ENCODE measurements at regions not wholly inside any gene's neighbourhood (a gene's known extent, or its start where the extent isn't known, plus 50 kb on each side); places are given as distances from the start of the nearest gene placed in this dataset.

DNA sequence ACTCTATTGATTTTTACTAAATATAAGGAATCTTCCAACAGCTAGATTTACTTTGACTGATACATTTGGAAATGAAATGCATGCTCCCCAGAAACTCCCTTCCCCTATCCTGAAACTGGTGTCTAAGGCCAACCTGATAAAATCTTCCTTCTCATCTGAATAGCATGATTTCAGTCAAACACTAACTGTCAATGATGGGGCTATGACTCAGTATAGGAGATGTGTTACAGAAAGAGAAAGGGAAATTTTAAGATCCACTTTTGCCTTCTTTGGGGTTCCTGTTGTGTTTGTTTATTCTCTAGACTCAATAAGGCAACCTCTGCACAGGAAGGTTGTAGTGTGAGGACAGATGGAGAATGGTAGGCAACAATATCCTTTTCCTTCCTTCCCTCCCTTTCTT, 160.7 kb downstream of the MOSPD2 start:
- Histone ChIP-seq H3K27ac (ENCODE audit: low read depth, low read length) (no peak overlapping the region), H2AFZ (ENCODE audit: low read depth, low read length, severe bottlenecking) (no peak overlapping the region), H3K9me2 (replicated peaks; ENCODE audit: insufficient read depth, low read length) (no peaks in the 10 kb centered on the region), H3K4me3 (ENCODE audit: insufficient read depth, low read length, poor library complexity, severe bottlenecking) (no peak overlapping the region), H3K9me3 (ENCODE audit: insufficient read depth, low read length) (no peaks in the 10 kb centered on the region), H3K36me3 (ENCODE audit: low read length) (no peaks in the 10 kb centered on the region), H3K27me3 (ENCODE audit: low read length) (no peaks in the 10 kb centered on the region), H3K9ac (ENCODE audit: low read length) (no peak overlapping the region), H3K4me2 (ENCODE audit: low read depth, low read length, poor library complexity, severe bottlenecking) (no peak overlapping the region), H3K79me2 (ENCODE audit: insufficient read depth, low read length) (no peaks in the 10 kb centered on the region), H3F3A (ENCODE audit: insufficient read depth) (no peaks in the 10 kb centered on the region), H4K20me1 (ENCODE audit: low read depth, low read length) (no peaks in the 10 kb centered on the region)
- no peak for TF ChIP-seq EZH2phosphoT487 (conservative IDR thresholded peaks at IDR 0.05; ENCODE audit: low read length)
- TF ChIP-seq, protein P1, sequence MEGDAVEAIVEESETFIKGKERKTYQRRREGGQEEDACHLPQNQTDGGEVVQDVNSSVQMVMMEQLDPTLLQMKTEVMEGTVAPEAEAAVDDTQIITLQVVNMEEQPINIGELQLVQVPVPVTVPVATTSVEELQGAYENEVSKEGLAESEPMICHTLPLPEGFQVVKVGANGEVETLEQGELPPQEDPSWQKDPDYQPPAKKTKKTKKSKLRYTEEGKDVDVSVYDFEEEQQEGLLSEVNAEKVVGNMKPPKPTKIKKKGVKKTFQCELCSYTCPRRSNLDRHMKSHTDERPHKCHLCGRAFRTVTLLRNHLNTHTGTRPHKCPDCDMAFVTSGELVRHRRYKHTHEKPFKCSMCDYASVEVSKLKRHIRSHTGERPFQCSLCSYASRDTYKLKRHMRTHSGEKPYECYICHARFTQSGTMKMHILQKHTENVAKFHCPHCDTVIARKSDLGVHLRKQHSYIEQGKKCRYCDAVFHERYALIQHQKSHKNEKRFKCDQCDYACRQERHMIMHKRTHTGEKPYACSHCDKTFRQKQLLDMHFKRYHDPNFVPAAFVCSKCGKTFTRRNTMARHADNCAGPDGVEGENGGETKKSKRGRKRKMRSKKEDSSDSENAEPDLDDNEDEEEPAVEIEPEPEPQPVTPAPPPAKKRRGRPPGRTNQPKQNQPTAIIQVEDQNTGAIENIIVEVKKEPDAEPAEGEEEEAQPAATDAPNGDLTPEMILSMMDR (IDR thresholded peaks at IDR 0.05; ENCODE audit: insufficient read depth, low read length, poor library complexity, severe bottlenecking), result no peak

DNA sequence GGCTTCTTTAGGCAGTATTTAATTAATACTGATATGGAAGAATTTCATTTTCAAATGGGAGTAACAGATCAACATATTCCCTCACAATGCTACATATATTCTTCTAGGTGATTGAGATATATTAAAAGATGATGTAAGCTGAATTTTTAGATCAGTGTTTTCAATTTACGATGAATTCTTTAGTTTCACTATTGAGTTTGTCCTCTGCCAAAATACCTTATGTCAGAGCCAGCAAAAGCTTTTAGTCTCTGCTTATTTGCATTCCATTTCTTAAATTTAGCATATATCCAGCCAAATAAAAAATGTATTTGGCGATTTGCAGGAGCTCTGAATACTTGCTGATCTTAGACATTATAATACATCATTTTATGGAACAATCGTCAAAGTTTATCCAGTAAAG, 144.3 kb downstream of the MOSPD2 start:
- Histone ChIP-seq H4K20me1 (ENCODE audit: low read depth, low read length) (no peaks in the 10 kb centered on the region), H3K36me3 (ENCODE audit: low read length) (no peaks in the 10 kb centered on the region), H3K9ac (ENCODE audit: low read length) (no peak overlapping the region), H3K9me3 (ENCODE audit: insufficient read depth, low read length) (no peaks in the 10 kb centered on the region), H3K27ac (ENCODE audit: low read depth, low read length) (no peak overlapping the region), H3K27me3 (ENCODE audit: low read length) (no peaks in the 10 kb centered on the region), H3K9me2 (replicated peaks; ENCODE audit: insufficient read depth, low read length) (no peaks in the 10 kb centered on the region), H3K4me2 (ENCODE audit: low read depth, low read length, poor library complexity, severe bottlenecking) (no peak overlapping the region), H3K79me2 (ENCODE audit: insufficient read depth, low read length) (no peaks in the 10 kb centered on the region), H3F3A (ENCODE audit: insufficient read depth) (no peaks in the 10 kb centered on the region), H3K4me3 (ENCODE audit: insufficient read depth, low read length, poor library complexity, severe bottlenecking) (no peak overlapping the region), H2AFZ (ENCODE audit: low read depth, low read length, severe bottlenecking) (no peak overlapping the region)
- TF ChIP-seq, protein P1 (IDR thresholded peaks at IDR 0.05; ENCODE audit: insufficient read depth, low read length, poor library complexity, severe bottlenecking), result no peak
- no peak for TF ChIP-seq EZH2phosphoT487 (conservative IDR thresholded peaks at IDR 0.05; ENCODE audit: low read length)

DNA sequence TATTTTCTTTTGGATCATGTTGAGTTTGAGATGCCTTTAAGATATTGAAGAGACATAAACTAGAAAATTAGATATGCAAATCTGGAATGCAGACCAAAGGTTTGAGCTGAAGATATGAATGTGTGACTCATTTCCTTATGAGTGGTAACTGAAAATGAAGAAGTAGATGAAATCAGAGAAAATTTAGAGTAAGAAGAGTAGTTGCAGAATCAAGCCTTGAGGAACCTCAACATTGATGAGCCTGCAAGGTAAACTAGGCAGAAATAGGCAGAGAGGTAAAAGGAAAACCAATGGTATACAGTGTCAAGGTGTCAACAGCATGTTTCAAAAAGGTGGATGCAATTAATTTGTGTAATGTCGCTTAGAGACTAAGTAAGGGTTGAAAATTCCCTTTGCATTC, 142.8 kb downstream of the MOSPD2 start:
- Histone ChIP-seq H3K9me3 (ENCODE audit: insufficient read depth, low read length) (no peaks in the 10 kb centered on the region), H2AFZ (ENCODE audit: low read depth, low read length, severe bottlenecking) (no peak overlapping the region), H4K20me1 (ENCODE audit: low read depth, low read length) (no peaks in the 10 kb centered on the region), H3K79me2 (ENCODE audit: insufficient read depth, low read length) (no peaks in the 10 kb centered on the region), H3K9me2 (replicated peaks; ENCODE audit: insufficient read depth, low read length) (no peaks in the 10 kb centered on the region), H3K9ac (ENCODE audit: low read length) (no peak overlapping the region), H3K4me2 (ENCODE audit: low read depth, low read length, poor library complexity, severe bottlenecking) (no peak overlapping the region), H3F3A (ENCODE audit: insufficient read depth) (no peaks in the 10 kb centered on the region), H3K36me3 (ENCODE audit: low read length) (no peaks in the 10 kb centered on the region), H3K4me3 (ENCODE audit: insufficient read depth, low read length, poor library complexity, severe bottlenecking) (no peak overlapping the region), H3K27me3 (ENCODE audit: low read length) (no peaks in the 10 kb centered on the region), H3K27ac (ENCODE audit: low read depth, low read length) (no peak overlapping the region)
- TF ChIP-seq, protein P1 (IDR thresholded peaks at IDR 0.05; ENCODE audit: insufficient read depth, low read length, poor library complexity, severe bottlenecking), result no peak
- no peak for TF ChIP-seq EZH2phosphoT487 (conservative IDR thresholded peaks at IDR 0.05; ENCODE audit: low read length)

All from SU-DHL-6 (cell line).